HUES48 (cell line): ENCODE measurements at regions not wholly inside any gene's neighbourhood (a gene's known extent, or its start where the extent isn't known, plus 50 kb on each side); places are given as distances from the start of the nearest gene placed in this dataset.
"Not testable (repeated sequence)": the region's sequence is repeated elsewhere in the genome, so short reads cannot be mapped to it uniquely, and the experiment has no call there.

Experiments used
- H3K27ac ChIP-seq: one replicate; pipeline ENCODE4 v1.7.0; 2013; ENCODE audit warnings: low read depth, low read length, inconsistent platforms
- H3K27me3 ChIP-seq: 2 replicates; pipeline ENCODE4 v1.6.1; 2013; ENCODE audit warnings: mild to moderate bottlenecking, low read length; ENCODE audit not compliant: control insufficient read depth, insufficient read depth
- H3K36me3 ChIP-seq: 2 replicates; pipeline ENCODE4 v1.6.1; 2013; ENCODE audit warnings: low read length; ENCODE audit not compliant: control insufficient read depth, insufficient read depth
- H3K4me1 ChIP-seq: 2 replicates; pipeline ENCODE4 v1.6.1; 2013; ENCODE audit warnings: mild to moderate bottlenecking, low read length; ENCODE audit not compliant: control insufficient read depth, insufficient read depth
- H3K4me3 ChIP-seq: 2 replicates; pipeline ENCODE4 v1.5.1; 2013; ENCODE audit warnings: mild to moderate bottlenecking, low read depth, low read length
- H3K9ac ChIP-seq: 2 replicates; pipeline ENCODE4 v1.6.1; 2013; ENCODE audit warnings: mild to moderate bottlenecking, low read depth, low read length, moderate library complexity
- H3K9me3 ChIP-seq: 2 replicates; pipeline ENCODE4 v1.6.1; 2013; ENCODE audit warnings: low read length; ENCODE audit not compliant: control insufficient read depth, insufficient read depth

GRCh38 chr6:978937-979685 is 286.2 kb upstream of the EXOC2 start:
- H3K4me1 ChIP-seq, result peaks cover 5% of the 10 kb centered on the region; the same call in 1 of the 2 replicates
- H3K27me3 ChIP-seq, result no peaks in the 10 kb centered on the region
- H3K4me3 ChIP-seq, result no peak overlapping the region
- no peaks in the 10 kb centered on the region for H3K36me3 ChIP-seq
- no peaks in the 10 kb centered on the region; the same call in 1 of the 2 replicates for H3K9me3 ChIP-seq
- H3K27ac ChIP-seq, result no peak overlapping the region
- no peak overlapping the region for H3K9ac ChIP-seq

GRCh38 chr6:977226-977625 is 284.3 kb upstream of the EXOC2 start:
- H3K9ac ChIP-seq, H3K4me3 ChIP-seq, H3K36me3 ChIP-seq, H3K9me3 ChIP-seq, H3K27ac ChIP-seq, H3K4me1 ChIP-seq, H3K27me3 ChIP-seq: not testable (repeated sequence)

GRCh38 chr6:971981-972640 is 279.2 kb upstream of the EXOC2 start:
- Histone ChIP-seq H3K4me1 (no peaks in the 10 kb centered on the region), H3K27ac (no peak overlapping the region), H3K36me3 (no peaks in the 10 kb centered on the region), H3K9me3 (no peaks in the 10 kb centered on the region), H3K9ac (no peak overlapping the region), H3K4me3 (no peak overlapping the region), H3K27me3 (no peaks in the 10 kb centered on the region)

- H3K9me3 ChIP-seq, result no peaks in the 10 kb centered on the region
- no peaks in the 10 kb centered on the region for H3K36me3 ChIP-seq
- H3K27me3 ChIP-seq, result no peaks in the 10 kb centered on the region
Measured at GRCh38 chr6:968791-969190, 275.9 kb upstream of the EXOC2 start.

GRCh38 chr6:967701-968100 is 274.8 kb upstream of the EXOC2 start:
- H3K9ac ChIP-seq, result no peak overlapping the region
- H3K27me3 ChIP-seq, result no peaks in the 10 kb centered on the region
- no peak overlapping the region for H3K27ac ChIP-seq
- H3K9me3 ChIP-seq, result no peaks in the 10 kb centered on the region
- H3K4me1 ChIP-seq, result no peaks in the 10 kb centered on the region
- no peak overlapping the region for H3K4me3 ChIP-seq
- H3K36me3 ChIP-seq, result no peaks in the 10 kb centered on the region

More at GRCh38 chr6:968791-969190, 275.9 kb upstream of the EXOC2 start:
- no peak overlapping the region for H3K27ac ChIP-seq
- H3K4me3 ChIP-seq, result no peak overlapping the region
- no peak overlapping the region for H3K9ac ChIP-seq
- no peaks in the 10 kb centered on the region for H3K4me1 ChIP-seq

- no peak overlapping the region for H3K4me3 ChIP-seq
- no peaks in the 10 kb centered on the region for H3K4me1 ChIP-seq
- H3K27me3 ChIP-seq, result no peaks in the 10 kb centered on the region
- H3K9me3 ChIP-seq, result no peaks in the 10 kb centered on the region
- no peak overlapping the region for H3K27ac ChIP-seq
- no peaks in the 10 kb centered on the region for H3K36me3 ChIP-seq
- H3K9ac ChIP-seq, result no peak overlapping the region
Measured at GRCh38 chr6:965343-965742, 272.4 kb upstream of the EXOC2 start.

GRCh38 chr6:963456-963855 is 270.5 kb upstream of the EXOC2 start:
- no peaks in the 10 kb centered on the region for H3K9me3 ChIP-seq
- H3K9ac ChIP-seq, result no peak overlapping the region
- no peaks in the 10 kb centered on the region for H3K36me3 ChIP-seq
- H3K4me1 ChIP-seq, result no peaks in the 10 kb centered on the region
- H3K27ac ChIP-seq, result no peak overlapping the region
- no peaks in the 10 kb centered on the region for H3K27me3 ChIP-seq
- no peak overlapping the region for H3K4me3 ChIP-seq

GRCh38 chr6:961407-961960 is 268.5 kb upstream of the EXOC2 start:
- Histone ChIP-seq H3K9ac (no peak overlapping the region), H3K4me1 (no peaks in the 10 kb centered on the region), H3K36me3 (no peaks in the 10 kb centered on the region), H3K4me3 (no peak overlapping the region), H3K27me3 (no peaks in the 10 kb centered on the region), H3K9me3 (no peaks in the 10 kb centered on the region), H3K27ac (no peak overlapping the region)

GRCh38 chr6:960356-960755 is 267.4 kb upstream of the EXOC2 start:
- H3K9me3 ChIP-seq, result no peaks in the 10 kb centered on the region
- no peaks in the 10 kb centered on the region for H3K27me3 ChIP-seq
- H3K36me3 ChIP-seq, result no peaks in the 10 kb centered on the region
- H3K4me1 ChIP-seq, result no peaks in the 10 kb centered on the region
- H3K4me3 ChIP-seq, result no peak overlapping the region
- no peak overlapping the region for H3K27ac ChIP-seq
- H3K9ac ChIP-seq, result no peak overlapping the region

- H3K27me3 ChIP-seq, result no peaks in the 10 kb centered on the region
- H3K27ac ChIP-seq, result peak overlapping the region; percentile 20
- no peaks in the 10 kb centered on the region for H3K36me3 ChIP-seq
- H3K9ac ChIP-seq, result no peak overlapping the region
- no peak overlapping the region for H3K4me3 ChIP-seq
- no peaks in the 10 kb centered on the region for H3K4me1 ChIP-seq
- H3K9me3 ChIP-seq, result no peaks in the 10 kb centered on the region
Measured at GRCh38 chr6:958488-958887, 265.5 kb upstream of the EXOC2 start.
